IPS DF 6.9 (cell line): ENCODE measurements at regions not wholly inside any gene's neighbourhood (a gene's known extent, or its start where the extent isn't known, plus 50 kb on each side); places are given as distances from the start of the nearest gene placed in this dataset.
"Not testable (repeated sequence)": the region's sequence is repeated elsewhere in the genome, so short reads cannot be mapped to it uniquely, and the experiment has no call there.

Experiments
- DNase-seq: peaks from one replicate; pipeline ENCODE4 v3.0.0-alpha.2; 2013; ENCODE audit warnings: low read depth, low spot score
- H3K27ac ChIP-seq: one replicate; pipeline ENCODE4 v1.5.1; 2013; ENCODE audit warnings: low read length, control low read depth
- H3K27me3 ChIP-seq: 2 replicates; pipeline ENCODE4 v1.6.1; 2013; ENCODE audit warnings: mild to moderate bottlenecking, low read length; ENCODE audit not compliant: control insufficient read depth, insufficient read depth
- H3K36me3 ChIP-seq: 2 replicates; pipeline ENCODE4 v1.6.1; 2013; ENCODE audit warnings: low read length; ENCODE audit not compliant: control insufficient read depth, insufficient read depth
- H3K4me1 ChIP-seq: 2 replicates; pipeline ENCODE4 v1.6.1; 2013; ENCODE audit warnings: low read length; ENCODE audit not compliant: control insufficient read depth, insufficient read depth
- H3K4me3 ChIP-seq: 2 replicates; pipeline ENCODE4 v1.5.1; 2013; ENCODE audit warnings: mild to moderate bottlenecking, low read length
- H3K9me3 ChIP-seq: 2 replicates; pipeline ENCODE4 v1.6.1; 2013; ENCODE audit warnings: low read length, inconsistent platforms; ENCODE audit not compliant: control insufficient read depth, insufficient read depth
- WGBS: extraction: QIAGEN DNeasy Blood & Tissue Kit; methylation state at CpG from one replicate; pipeline ENCODE4 v1.1.7; 2013; ENCODE audit warnings: mixed read lengths, missing lambda C conversion rate; ENCODE audit not compliant: insufficient read length, insufficient coverage; 5-methylcytosine and 5-hydroxymethylcytosine counted together

- no peaks in the 10 kb centered on the region for H3K27me3 ChIP-seq
- H3K36me3 ChIP-seq: no peaks in the 10 kb centered on the region
- no peak overlapping the region for H3K27ac ChIP-seq
- H3K4me1 ChIP-seq: no peaks in the 10 kb centered on the region
- WGBS: no CpG with 5 or more reads among the region's 2 CpGs
- DNase-seq: no peak
- H3K9me3 ChIP-seq: no peaks in the 10 kb centered on the region
- H3K4me3 ChIP-seq: no peak overlapping the region
Measured at GRCh38 chr3:124325248-124325647, 333.3 kb upstream of the ROPN1 start.

- Histone ChIP-seq H3K9me3 (no peaks in the 10 kb centered on the region), H3K27me3 (no peaks in the 10 kb centered on the region), H3K36me3 (no peaks in the 10 kb centered on the region), H3K4me3 (no peak overlapping the region), H3K27ac (no peak overlapping the region), H3K4me1 (no peaks in the 10 kb centered on the region)
- WGBS: no CpG with 5 or more reads among the region's 2 CpGs
- DNase-seq: no peak
Measured at GRCh38 chr3:124329723-124330122, 337.8 kb upstream of the ROPN1 start.

- Histone ChIP-seq H3K36me3 (no peaks in the 10 kb centered on the region), H3K9me3 (no peaks in the 10 kb centered on the region), H3K27ac (no peak overlapping the region), H3K27me3 (no peaks in the 10 kb centered on the region), H3K4me3 (no peak overlapping the region), H3K4me1 (no peaks in the 10 kb centered on the region)
- WGBS: no CpG with 5 or more reads among the region's 14 CpGs
- no peak for DNase-seq
Measured at GRCh38 chr3:124333931-124334640, 342.2 kb upstream of the ROPN1 start.

GRCh38 chr3:124336067-124336656, 344.2 kb upstream of the ROPN1 start:
- DNase-seq: no peak
- H3K27ac ChIP-seq: no peak overlapping the region
- no peak overlapping the region for H3K4me3 ChIP-seq
- no peaks in the 10 kb centered on the region for H3K27me3 ChIP-seq
- no peaks in the 10 kb centered on the region for H3K36me3 ChIP-seq
- no CpG with 5 or more reads among the region's 4 CpGs for WGBS
- no peaks in the 10 kb centered on the region for H3K4me1 ChIP-seq
- no peaks in the 10 kb centered on the region for H3K9me3 ChIP-seq

GRCh38 chr3:124345845-124346244, 353.9 kb upstream of the ROPN1 start:
- no peaks in the 10 kb centered on the region for H3K4me1 ChIP-seq
- no CpG with 5 or more reads among the region's 2 CpGs for WGBS
- H3K36me3 ChIP-seq: no peaks in the 10 kb centered on the region
- no peak overlapping the region for H3K27ac ChIP-seq
- DNase-seq: no peak
- H3K4me3 ChIP-seq: no peak overlapping the region
- H3K9me3 ChIP-seq: no peaks in the 10 kb centered on the region
- no peaks in the 10 kb centered on the region for H3K27me3 ChIP-seq

- H3K4me3 ChIP-seq: no peak overlapping the region
- H3K36me3 ChIP-seq: no peaks in the 10 kb centered on the region
Measured at GRCh38 chr3:124346487-124346886, 354.6 kb upstream of the ROPN1 start.

GRCh38 chr3:124347418-124347817, 355.5 kb upstream of the ROPN1 start:
- DNase-seq: no peak
- H3K36me3 ChIP-seq: no peaks in the 10 kb centered on the region
- WGBS: no CpG with 5 or more reads among the region's 2 CpGs
- H3K27me3 ChIP-seq: no peaks in the 10 kb centered on the region
- no peaks in the 10 kb centered on the region for H3K9me3 ChIP-seq
- no peaks in the 10 kb centered on the region for H3K4me1 ChIP-seq
- no peak overlapping the region for H3K4me3 ChIP-seq
- H3K27ac ChIP-seq: no peak overlapping the region

More at GRCh38 chr3:124346487-124346886, 354.6 kb upstream of the ROPN1 start:
- no peak for DNase-seq
- Histone ChIP-seq H3K27ac (no peak overlapping the region), H3K9me3 (no peaks in the 10 kb centered on the region), H3K27me3 (no peaks in the 10 kb centered on the region), H3K4me1 (no peaks in the 10 kb centered on the region)
- WGBS: 100% methylated on average over 1 of the region's 4 CpGs

GRCh38 chr3:124348555-124348954, 356.6 kb upstream of the ROPN1 start:
- WGBS: no CpG with 5 or more reads among the region's 5 CpGs
- H3K27ac ChIP-seq, H3K36me3 ChIP-seq, H3K9me3 ChIP-seq, H3K4me3 ChIP-seq, H3K27me3 ChIP-seq, DNase-seq, H3K4me1 ChIP-seq: not testable (repeated sequence)

GRCh38 chr3:124351430-124352148, 359.7 kb upstream of the ROPN1 start:
- Histone ChIP-seq H3K36me3 (no peaks in the 10 kb centered on the region), H3K4me1 (no peaks in the 10 kb centered on the region), H3K9me3 (no peaks in the 10 kb centered on the region), H3K4me3 (no peak overlapping the region), H3K27ac (no peak overlapping the region), H3K27me3 (no peaks in the 10 kb centered on the region)
- WGBS: no CpG with 5 or more reads among the region's 4 CpGs
- DNase-seq: peak; percentile 27

- no peak overlapping the region for H3K27ac ChIP-seq
- WGBS: no CpG with 5 or more reads among the region's 3 CpGs
- H3K36me3 ChIP-seq: no peaks in the 10 kb centered on the region
- H3K27me3 ChIP-seq: no peaks in the 10 kb centered on the region
- no peaks in the 10 kb centered on the region for H3K4me1 ChIP-seq
- no peak overlapping the region for H3K4me3 ChIP-seq
- no peak for DNase-seq
- no peaks in the 10 kb centered on the region for H3K9me3 ChIP-seq
Measured at GRCh38 chr3:124352149-124352539, 360.2 kb upstream of the ROPN1 start.
